ENCODE measurements at regions not wholly inside any gene's neighbourhood (a gene's known extent, or its start where the extent isn't known, plus 50 kb on each side); places are given as distances from the start of the nearest gene placed in this dataset.

DNA sequence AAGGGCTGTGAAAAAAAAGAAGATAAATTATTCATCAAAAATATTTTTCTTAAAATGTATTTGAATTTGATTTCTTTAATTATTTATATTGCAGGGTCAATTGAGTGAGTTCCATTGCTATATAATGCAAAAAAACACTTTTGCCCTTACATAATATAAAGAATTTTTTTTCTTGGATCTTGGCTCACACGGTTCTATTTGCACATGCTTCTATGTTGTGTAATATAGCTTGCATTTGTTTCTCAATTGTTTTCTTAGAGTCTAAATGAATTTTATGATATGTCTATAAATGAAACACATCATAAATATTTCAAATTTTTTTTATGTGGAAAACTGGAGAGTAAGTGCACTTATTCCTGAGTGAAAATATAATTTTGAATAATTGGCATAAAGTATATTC lies 694.2 kb downstream of the SLC6A15 start:
- H3K4me1 ChIP-seq = no peaks in the 10 kb centered on the region
- no peaks in the 10 kb centered on the region for H3K27me3 ChIP-seq
- no peak for TF ChIP-seq Cebpa-rat (IDR thresholded peaks at IDR 0.05)
- no peaks in the 10 kb centered on the region for H3K9me3 ChIP-seq (replicated peaks in 1 of 11)
- H3K4me3 ChIP-seq = no peak overlapping the region
- H3K4me2 ChIP-seq = no peak overlapping the region
- H3K9ac ChIP-seq = no peak overlapping the region
- no peak overlapping the region for H3K27ac ChIP-seq
- H3K36me3 ChIP-seq = no peaks in the 10 kb centered on the region
- H4K20me1 ChIP-seq = no peaks in the 10 kb centered on the region

- no peaks in the 10 kb centered on the region for H3K9me3 ChIP-seq (replicated peaks in 1 of 11)
- no peak overlapping the region for H3K27ac ChIP-seq
- H3K27me3 ChIP-seq = no peaks in the 10 kb centered on the region
- H3K9ac ChIP-seq = no peak overlapping the region
- H4K20me1 ChIP-seq = no peaks in the 10 kb centered on the region
- TF ChIP-seq Cebpa-rat (IDR thresholded peaks at IDR 0.05) = no peak
- no peak overlapping the region for H3K4me2 ChIP-seq
- H3K4me1 ChIP-seq = no peaks in the 10 kb centered on the region
- H3K36me3 ChIP-seq = no peaks in the 10 kb centered on the region
- no peak overlapping the region for H3K4me3 ChIP-seq
These were observed 710.6 kb downstream of the SLC6A15 start for GRCh38 chr12:84201976-84202375.

DNA sequence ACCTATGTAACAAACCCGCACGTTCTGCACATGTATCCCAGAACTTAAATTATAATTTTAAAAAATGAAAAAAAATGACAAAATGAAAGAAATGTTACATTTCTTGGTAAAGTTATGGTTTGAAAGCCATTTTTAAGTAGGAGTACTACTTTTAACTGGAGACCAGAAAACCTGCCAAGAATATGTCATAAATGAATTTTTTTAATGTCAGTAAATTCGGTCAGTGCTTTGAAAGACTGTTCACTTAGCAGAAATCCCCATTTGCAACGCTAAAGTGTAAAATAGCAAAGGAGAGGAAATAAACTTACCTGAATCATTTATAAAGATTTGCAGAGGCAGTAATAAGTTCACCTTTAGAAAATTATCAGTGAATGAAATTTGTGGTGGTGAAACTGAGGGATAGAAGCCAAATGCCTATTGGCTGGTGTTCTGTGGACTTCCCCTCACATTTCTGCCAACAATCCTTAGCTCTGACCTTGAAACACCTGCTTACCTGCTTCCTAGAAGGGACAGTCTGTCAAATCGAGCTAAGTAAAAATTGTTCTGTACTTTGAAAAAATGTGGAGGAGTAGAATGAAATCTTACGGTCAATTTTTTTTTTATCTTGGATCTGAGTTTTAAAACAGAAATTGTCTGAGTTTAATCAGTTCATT lies 714.2 kb downstream of the SLC6A15 start:
- Histone ChIP-seq H3K4me2 (no peak overlapping the region), H3K9ac (no peak overlapping the region), H3K4me1 (no peaks in the 10 kb centered on the region), H3K9me3 (replicated peaks in 1 of 11) (peaks cover 0 to 7% (median 0%) of the 10 kb centered on the region in 11 experiments; a peak in 2 of 22 replicates), H3K36me3 (no peaks in the 10 kb centered on the region), H3K27me3 (no peaks in the 10 kb centered on the region), H3K4me3 (no peak overlapping the region), H4K20me1 (no peaks in the 10 kb centered on the region), H3K27ac (no peak overlapping the region)
- TF ChIP-seq Cebpa-rat (IDR thresholded peaks at IDR 0.05) = no peak

GRCh38 chr12:84191779-84192178 lies 720.8 kb downstream of the SLC6A15 start:
- Histone ChIP-seq H3K4me3 (no peak overlapping the region), H3K27me3 (no peaks in the 10 kb centered on the region), H3K4me1 (no peaks in the 10 kb centered on the region), H3K9ac (no peak overlapping the region), H4K20me1 (no peaks in the 10 kb centered on the region), H3K36me3 (no peaks in the 10 kb centered on the region), H3K4me2 (no peak overlapping the region), H3K9me3 (replicated peaks in 1 of 11) (peaks cover 0 to 5% (median 0%) of the 10 kb centered on the region in 11 experiments; a peak in 2 of 22 replicates), H3K27ac (no peak overlapping the region)
- TF ChIP-seq Cebpa-rat (IDR thresholded peaks at IDR 0.05) = no peak

DNA sequence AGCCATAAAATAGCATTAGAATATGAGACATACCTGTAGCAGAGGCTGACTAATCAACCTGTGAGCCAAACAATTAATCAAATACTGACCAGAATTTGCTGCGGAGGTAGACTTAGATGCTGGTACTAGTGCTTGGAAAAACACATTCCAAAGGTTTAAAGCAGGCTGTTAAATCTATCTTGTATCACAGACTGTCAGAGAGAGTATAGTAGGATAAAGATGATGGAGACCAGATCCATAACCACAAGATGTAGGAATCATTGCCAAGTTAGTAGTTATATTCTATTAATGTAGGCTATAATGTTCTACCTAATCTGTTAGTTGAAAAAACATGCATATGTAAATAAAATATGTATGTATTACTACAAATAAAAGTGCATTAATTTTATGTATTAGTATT lies 726.2 kb downstream of the SLC6A15 start:
- TF ChIP-seq Cebpa-rat (IDR thresholded peaks at IDR 0.05) = no peak

GRCh38 chr12:84183576-84183975 lies 729.0 kb downstream of the SLC6A15 start:
- H3K36me3 ChIP-seq = no peaks in the 10 kb centered on the region
- no peaks in the 10 kb centered on the region for H3K9me3 ChIP-seq (replicated peaks in 1 of 11)
- H3K4me1 ChIP-seq = no peaks in the 10 kb centered on the region
- no peak overlapping the region for H3K9ac ChIP-seq
- H4K20me1 ChIP-seq = no peaks in the 10 kb centered on the region
- TF ChIP-seq Cebpa-rat (IDR thresholded peaks at IDR 0.05) = no peak
- no peak overlapping the region for H3K4me2 ChIP-seq
- H3K27ac ChIP-seq = no peak overlapping the region
- H3K4me3 ChIP-seq = no peak overlapping the region
- no peaks in the 10 kb centered on the region for H3K27me3 ChIP-seq

More for the DNA sequence above, 726.2 kb downstream of the SLC6A15 start:
- Histone ChIP-seq H3K36me3 (no peaks in the 10 kb centered on the region), H3K9me3 (replicated peaks in 1 of 11) (no peaks in the 10 kb centered on the region), H3K4me1 (no peaks in the 10 kb centered on the region), H3K9ac (no peak overlapping the region), H3K27me3 (no peaks in the 10 kb centered on the region), H3K4me3 (no peak overlapping the region), H4K20me1 (no peaks in the 10 kb centered on the region), H3K27ac (no peak overlapping the region), H3K4me2 (no peak overlapping the region)

DNA sequence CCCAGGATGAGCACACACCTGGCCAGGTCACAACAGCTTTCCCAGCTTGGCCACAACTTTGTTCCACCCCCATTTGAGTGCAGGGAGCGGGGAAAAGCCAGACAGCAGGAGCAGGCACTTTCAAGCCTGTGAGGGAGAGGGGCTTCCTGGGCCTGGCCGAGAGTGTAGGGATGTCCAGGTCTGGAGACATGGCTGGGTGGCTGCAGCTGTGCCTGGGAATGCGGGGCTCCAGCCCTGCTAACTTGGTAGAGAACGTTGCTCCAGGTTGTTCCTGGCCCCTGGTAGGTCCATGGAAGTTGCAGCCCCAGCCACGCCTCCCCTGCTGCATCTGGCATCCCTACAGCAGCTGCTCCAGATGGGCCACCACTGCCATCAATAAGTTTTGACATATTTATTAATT lies 738.5 kb downstream of the SLC6A15 start:
- Histone ChIP-seq H3K9ac (no peak overlapping the region), H3K27me3 (no peaks in the 10 kb centered on the region), H3K36me3 (no peaks in the 10 kb centered on the region), H3K27ac (no peak overlapping the region), H4K20me1 (no peaks in the 10 kb centered on the region), H3K4me2 (no peak overlapping the region), H3K4me3 (no peak overlapping the region), H3K4me1 (no peaks in the 10 kb centered on the region), H3K9me3 (replicated peaks in 1 of 11) (peaks cover 0 to 16% (median 10%) of the 10 kb centered on the region in 11 experiments; a peak in 12 of 22 replicates)
- no peak for TF ChIP-seq Cebpa-rat (IDR thresholded peaks at IDR 0.05)

GRCh38 chr12:84172823-84173424 lies 739.7 kb downstream of the SLC6A15 start:
- no peak overlapping the region for H3K9ac ChIP-seq
- H3K36me3 ChIP-seq = no peaks in the 10 kb centered on the region
- no peaks in the 10 kb centered on the region for H3K27me3 ChIP-seq
- no peaks in the 10 kb centered on the region for H4K20me1 ChIP-seq
- no peak overlapping the region for H3K4me2 ChIP-seq
- no peak overlapping the region for H3K4me3 ChIP-seq
- TF ChIP-seq Cebpa-rat (IDR thresholded peaks at IDR 0.05) = no peak
- no peaks in the 10 kb centered on the region for H3K4me1 ChIP-seq
- no peak overlapping the region for H3K27ac ChIP-seq
- H3K9me3 ChIP-seq (replicated peaks in 1 of 11) = peaks cover 0 to 16% (median 10%) of the 10 kb centered on the region in 11 experiments; a peak in 12 of 22 replicates

GRCh38 chr12:84166812-84167211 lies 745.8 kb downstream of the SLC6A15 start:
- no peak overlapping the region for H3K4me3 ChIP-seq
- H3K9me3 ChIP-seq (replicated peaks in 1 of 11) = no peaks in the 10 kb centered on the region
- H3K27ac ChIP-seq = no peak overlapping the region
- H3K4me1 ChIP-seq = no peaks in the 10 kb centered on the region
- H3K4me2 ChIP-seq = no peak overlapping the region
- H3K27me3 ChIP-seq = no peaks in the 10 kb centered on the region
- no peaks in the 10 kb centered on the region for H4K20me1 ChIP-seq
- H3K36me3 ChIP-seq = no peaks in the 10 kb centered on the region
- no peak overlapping the region for H3K9ac ChIP-seq
- TF ChIP-seq Cebpa-rat (IDR thresholded peaks at IDR 0.05) = no peak

DNA sequence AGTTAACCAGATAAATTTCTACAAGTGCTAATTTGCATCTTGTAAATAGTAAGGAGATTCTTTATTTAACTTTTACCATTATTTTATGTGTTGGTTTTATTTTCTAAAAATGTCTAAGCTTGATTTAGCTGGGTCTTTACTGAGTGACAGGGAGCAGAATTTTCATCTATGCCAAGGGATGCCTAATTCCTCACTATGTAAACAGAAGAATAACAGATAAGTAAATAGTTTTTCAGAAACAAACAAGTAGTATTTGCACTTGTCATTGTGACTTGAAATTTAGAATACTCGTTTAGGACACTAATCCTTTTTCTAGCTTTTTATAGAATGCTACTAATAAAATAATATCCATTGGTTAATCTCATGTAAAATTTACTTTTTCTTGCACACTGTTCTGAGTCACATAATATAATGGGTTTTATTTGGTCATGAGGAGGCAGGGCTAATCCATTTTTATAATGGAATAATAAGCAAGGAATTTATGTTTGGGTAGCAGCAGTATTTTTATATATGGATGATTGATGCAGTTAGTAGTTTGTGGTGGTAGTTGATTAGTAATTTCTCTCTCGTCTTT lies 746.5 kb downstream of the SLC6A15 start:
- H3K9ac ChIP-seq = no peak overlapping the region
- H4K20me1 ChIP-seq = no peaks in the 10 kb centered on the region
- no peaks in the 10 kb centered on the region for H3K27me3 ChIP-seq
- no peak overlapping the region for H3K27ac ChIP-seq
- no peaks in the 10 kb centered on the region for H3K36me3 ChIP-seq
- no peak overlapping the region for H3K4me3 ChIP-seq
- no peak overlapping the region for H3K4me2 ChIP-seq
- no peaks in the 10 kb centered on the region for H3K4me1 ChIP-seq
- no peaks in the 10 kb centered on the region for H3K9me3 ChIP-seq (replicated peaks in 1 of 11)
- TF ChIP-seq Cebpa-rat (IDR thresholded peaks at IDR 0.05) = no peak
